Stomach (tissue), 4 donors: ENCODE measurements at regions not wholly inside any gene's neighbourhood (a gene's known extent, or its start where the extent isn't known, plus 50 kb on each side); places are given as distances from the start of the nearest gene placed in this dataset.

Experiments
- EP300 ChIP-seq: sonication (generic); formaldehyde crosslinking; IDR thresholded peaks from one replicate; pipeline ENCODE4 v1.6.1; 2017; ENCODE audit warnings: antibody characterized with exemption
- POLR2A ChIP-seq, 4 donors: fragments of 450-650 bp; IDR thresholded peaks; one replicate each; pipeline ENCODE4 v1.6.1; 2016; ENCODE audit warnings: antibody characterized with exemption in 4 of 4, control low read depth in 2 of 4, mild to moderate bottlenecking in 1 of 4, moderate library complexity in 1 of 4
- TF ChIP-seq, protein P1 (sequence below), 7 experiments: fragments of 450-650 bp in 4 of 7; fragments of 200-600 bp in 3 of 7; sonication (generic) in 3 of 7; IDR thresholded peaks; one replicate each; pipeline ENCODE4 v1.5.1; 2016 to 2019; ENCODE audit warnings: antibody characterized with exemption in 7 of 7, control low read depth in 2 of 7, mild to moderate bottlenecking in 1 of 7

DNA sequence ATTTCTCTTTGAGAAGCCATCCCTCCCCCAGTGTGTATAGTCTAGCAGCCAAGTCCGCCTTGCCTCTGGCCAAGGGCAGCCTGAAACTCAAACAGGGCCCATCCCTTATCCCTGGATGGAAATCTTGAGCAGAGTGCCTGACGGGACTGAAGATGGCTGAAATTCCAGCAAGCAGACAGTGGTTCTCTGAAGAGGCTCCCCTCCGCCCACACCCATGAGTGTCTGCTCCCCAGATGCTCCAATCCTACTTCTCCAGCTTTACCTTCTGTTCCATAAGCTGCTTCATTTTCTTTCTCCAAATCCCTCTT is 396.2 kb downstream of the NUAK1 start:
- TF ChIP-seq, protein P1, sequence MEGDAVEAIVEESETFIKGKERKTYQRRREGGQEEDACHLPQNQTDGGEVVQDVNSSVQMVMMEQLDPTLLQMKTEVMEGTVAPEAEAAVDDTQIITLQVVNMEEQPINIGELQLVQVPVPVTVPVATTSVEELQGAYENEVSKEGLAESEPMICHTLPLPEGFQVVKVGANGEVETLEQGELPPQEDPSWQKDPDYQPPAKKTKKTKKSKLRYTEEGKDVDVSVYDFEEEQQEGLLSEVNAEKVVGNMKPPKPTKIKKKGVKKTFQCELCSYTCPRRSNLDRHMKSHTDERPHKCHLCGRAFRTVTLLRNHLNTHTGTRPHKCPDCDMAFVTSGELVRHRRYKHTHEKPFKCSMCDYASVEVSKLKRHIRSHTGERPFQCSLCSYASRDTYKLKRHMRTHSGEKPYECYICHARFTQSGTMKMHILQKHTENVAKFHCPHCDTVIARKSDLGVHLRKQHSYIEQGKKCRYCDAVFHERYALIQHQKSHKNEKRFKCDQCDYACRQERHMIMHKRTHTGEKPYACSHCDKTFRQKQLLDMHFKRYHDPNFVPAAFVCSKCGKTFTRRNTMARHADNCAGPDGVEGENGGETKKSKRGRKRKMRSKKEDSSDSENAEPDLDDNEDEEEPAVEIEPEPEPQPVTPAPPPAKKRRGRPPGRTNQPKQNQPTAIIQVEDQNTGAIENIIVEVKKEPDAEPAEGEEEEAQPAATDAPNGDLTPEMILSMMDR (IDR thresholded peaks at IDR 0.05) = no peak
- TF ChIP-seq POLR2A (IDR thresholded peaks at IDR 0.05) (no peak), EP300 (no peak)
